Naive B cell (primary cell): ENCODE measurements at regions not wholly inside any gene's neighbourhood (a gene's known extent, or its start where the extent isn't known, plus 50 kb on each side); places are given as distances from the start of the nearest gene placed in this dataset.

Experiments used
- ATAC-seq, 2 donors: fragments of 150-1000 bp; cut with Tn5 transposase; 2 replicates each; pipeline ENCODE4 v1.10.0; 2021; ENCODE audit warnings: low read depth in 2 of 2, mild to moderate bottlenecking in 2 of 2, moderate library complexity in 2 of 2
- DNase-seq: peaks from one replicate; pipeline ENCODE4 v3.0.0; 2022
- H3K27ac Mint-ChIP-seq, 6 donors: one replicate each; pipeline ENCODE4 v1.8.0; 2020 to 2022; ENCODE audit warnings: mild to moderate bottlenecking in 6 of 6, mixed read lengths in 6 of 6, moderate library complexity in 5 of 6, inconsistent platforms in 2 of 6
- H3K27me3 Mint-ChIP-seq, 3 donors: one replicate each; pipeline ENCODE4 v1.8.0; 2021 to 2022; ENCODE audit warnings: mixed read lengths in 3 of 3, mild to moderate bottlenecking in 1 of 3
- H3K36me3 Mint-ChIP-seq, 2 donors: one replicate each; pipeline ENCODE4 v1.8.0; 2020 to 2022; ENCODE audit warnings: mixed read lengths in 2 of 2, inconsistent platforms in 1 of 2, mild to moderate bottlenecking in 1 of 2
- H3K4me1 Mint-ChIP-seq, 3 donors: one replicate each; pipeline ENCODE4 v1.8.0; 2020 to 2022; ENCODE audit warnings: mixed read lengths in 3 of 3, inconsistent platforms in 1 of 3, mild to moderate bottlenecking in 1 of 3, moderate library complexity in 1 of 3
- H3K4me3 Mint-ChIP-seq, 8 donors: one replicate each; pipeline ENCODE4 v1.8.0; 2020 to 2022; ENCODE audit warnings: mild to moderate bottlenecking in 8 of 8, mixed read lengths in 8 of 8, moderate library complexity in 8 of 8, inconsistent platforms in 2 of 8
- H3K9me3 Mint-ChIP-seq, 7 donors: one replicate each; pipeline ENCODE4 v1.8.0; 2020 to 2022; ENCODE audit warnings: mixed read lengths in 7 of 7, mild to moderate bottlenecking in 5 of 7, inconsistent platforms in 2 of 7, moderate library complexity in 1 of 7

GRCh38 chr6:14031516-14031915 lies 86.1 kb upstream of the CD83 start:
- DNase-seq (no peak), ATAC-seq (no peak)
- Mint-ChIP-seq H3K4me1 (peaks cover 8 to 9% (median 8%) of the 10 kb centered on the region in 3 donors), H3K27me3 (peaks cover 16 to 26% (median 24%) of the 10 kb centered on the region in 3 donors), H3K9me3 (peaks cover 0 to 3% (median 0%) of the 10 kb centered on the region in 7 donors), H3K36me3 (no peaks in the 10 kb centered on the region), H3K27ac (no peak overlapping the region), H3K4me3 (peak overlapping the region in 1 of 8 donors; percentile 31)

GRCh38 chr6:14035071-14035847 lies 82.3 kb upstream of the CD83 start:
- Mint-ChIP-seq H3K36me3 (no peaks in the 10 kb centered on the region), H3K27me3 (peaks cover 11 to 24% (median 17%) of the 10 kb centered on the region in 3 donors)

DNA sequence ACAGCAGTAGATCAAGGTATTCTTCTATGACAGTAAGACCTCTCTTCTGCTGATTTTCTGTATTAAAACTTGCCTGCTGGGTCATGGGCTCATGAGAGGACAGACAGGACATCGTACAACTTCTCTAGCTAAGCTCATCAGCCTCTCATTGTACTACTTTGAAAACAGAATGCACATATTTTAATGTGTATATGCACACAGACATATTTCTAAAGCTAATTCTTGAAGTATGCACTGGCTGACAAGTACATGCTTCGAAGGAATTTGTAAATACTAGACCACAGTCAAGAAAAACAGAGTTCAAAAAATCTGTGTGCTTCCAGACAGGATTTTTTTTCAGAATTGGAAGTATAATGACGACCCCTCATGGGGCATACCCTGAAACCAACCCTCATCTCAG lies 81.7 kb upstream of the CD83 start:
- Mint-ChIP-seq H3K9me3 (peaks cover 0 to 3% (median 0%) of the 10 kb centered on the region in 7 donors), H3K4me3 (no peak overlapping the region), H3K4me1 (no peaks in the 10 kb centered on the region), H3K36me3 (no peaks in the 10 kb centered on the region), H3K27me3 (peaks cover 11 to 21% (median 17%) of the 10 kb centered on the region in 3 donors), H3K27ac (no peak overlapping the region)
- DNase-seq (no peak), ATAC-seq (no peak)

More at GRCh38 chr6:14035071-14035847, 82.3 kb upstream of the CD83 start:
- H3K4me1 Mint-ChIP-seq = no peaks in the 10 kb centered on the region
- H3K27ac Mint-ChIP-seq = no peak overlapping the region
- DNase-seq (no peak), ATAC-seq (no peak)
- no peak overlapping the region for H3K4me3 Mint-ChIP-seq
- peaks cover 0 to 3% (median 0%) of the 10 kb centered on the region in 7 donors for H3K9me3 Mint-ChIP-seq

DNA sequence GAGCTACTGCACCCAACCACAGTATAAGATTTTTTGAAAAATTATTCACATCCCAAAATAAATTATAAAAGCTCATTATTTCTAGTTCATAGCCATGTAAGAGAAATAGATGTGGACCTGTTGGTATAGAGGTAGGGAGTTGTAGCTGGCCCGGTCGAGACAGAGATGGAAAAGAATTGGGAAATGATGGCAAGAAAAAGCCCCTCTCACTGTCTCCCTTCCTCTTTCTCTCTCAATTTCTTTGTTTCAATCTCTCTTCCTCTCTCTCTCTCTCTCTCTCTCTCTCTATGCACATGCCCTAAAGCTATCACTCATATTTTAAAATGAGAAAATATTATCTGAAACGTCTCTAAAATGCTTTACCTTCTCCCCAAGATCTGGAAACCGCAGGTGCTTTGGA lies 80.7 kb upstream of the CD83 start:
- Mint-ChIP-seq H3K9me3 (peaks cover 0 to 1% (median 0%) of the 10 kb centered on the region in 7 donors), H3K27me3 (peaks cover 11 to 17% (median 14%) of the 10 kb centered on the region in 3 donors), H3K4me1 (no peaks in the 10 kb centered on the region), H3K36me3 (no peaks in the 10 kb centered on the region), H3K27ac (peak overlapping the region in 2 of 6 donors; percentile 10 to 61), H3K4me3 (no peak overlapping the region)
- no peak for ATAC-seq
- DNase-seq = no peak

GRCh38 chr6:14037402-14038277 lies 79.9 kb upstream of the CD83 start:
- Mint-ChIP-seq H3K36me3 (no peaks in the 10 kb centered on the region), H3K4me1 (no peaks in the 10 kb centered on the region), H3K27me3 (peaks cover 14 to 20% (median 14%) of the 10 kb centered on the region in 3 donors), H3K9me3 (peaks cover 0 to 1% (median 0%) of the 10 kb centered on the region in 7 donors), H3K27ac (no peak overlapping the region), H3K4me3 (no peak overlapping the region)
- ATAC-seq (no peak), DNase-seq (no peak)

GRCh38 chr6:14038467-14039437 lies 78.8 kb upstream of the CD83 start:
- Mint-ChIP-seq H3K27me3 (peaks cover 18 to 20% (median 20%) of the 10 kb centered on the region in 3 donors), H3K27ac (no peak overlapping the region), H3K4me1 (no peaks in the 10 kb centered on the region), H3K4me3 (no peak overlapping the region), H3K9me3 (peaks cover 0 to 1% (median 0%) of the 10 kb centered on the region in 7 donors), H3K36me3 (no peaks in the 10 kb centered on the region)
- ATAC-seq = no peak
- no peak for DNase-seq

- H3K4me1 Mint-ChIP-seq = no peaks in the 10 kb centered on the region
- peaks cover 8 to 13% (median 9%) of the 10 kb centered on the region in 3 donors for H3K27me3 Mint-ChIP-seq
Measured at GRCh38 chr6:14040042-14040441, 77.5 kb upstream of the CD83 start.

GRCh38 chr6:14046476-14047068 lies 71.0 kb upstream of the CD83 start:
- Mint-ChIP-seq H3K36me3 (no peaks in the 10 kb centered on the region), H3K4me3 (peak overlapping the region in 1 of 8 donors; percentile 63), H3K27me3 (peaks cover 4 to 23% (median 21%) of the 10 kb centered on the region in 3 donors), H3K9me3 (no peaks in the 10 kb centered on the region), H3K4me1 (peaks cover 0 to 7% (median 5%) of the 10 kb centered on the region in 3 donors), H3K27ac (peak overlapping the region in 1 of 6 donors; percentile 50)
- DNase-seq = peak; percentile 44
- peak; percentile 86 to 93 for ATAC-seq

More at GRCh38 chr6:14040042-14040441, 77.5 kb upstream of the CD83 start:
- Mint-ChIP-seq H3K36me3 (no peaks in the 10 kb centered on the region), H3K27ac (no peak overlapping the region), H3K9me3 (no peaks in the 10 kb centered on the region), H3K4me3 (no peak overlapping the region)
- DNase-seq = no peak
- ATAC-seq = no peak

GRCh38 chr6:14047151-14047740 lies 70.3 kb upstream of the CD83 start:
- ATAC-seq = no peak
- Mint-ChIP-seq H3K4me1 (peaks cover 0 to 7% (median 5%) of the 10 kb centered on the region in 3 donors), H3K4me3 (no peak overlapping the region), H3K36me3 (no peaks in the 10 kb centered on the region), H3K9me3 (no peaks in the 10 kb centered on the region), H3K27me3 (peaks cover 4 to 23% (median 21%) of the 10 kb centered on the region in 3 donors), H3K27ac (peak overlapping the region in 1 of 6 donors; percentile 28)
- DNase-seq = no peak

- Mint-ChIP-seq H3K36me3 (no peaks in the 10 kb centered on the region), H3K4me1 (peaks cover 0 to 7% (median 5%) of the 10 kb centered on the region in 3 donors), H3K27me3 (peaks cover 0 to 14% (median 8%) of the 10 kb centered on the region in 3 donors), H3K27ac (no peak overlapping the region), H3K4me3 (no peak overlapping the region), H3K9me3 (no peaks in the 10 kb centered on the region)
- DNase-seq (no peak), ATAC-seq (no peak)
Measured at GRCh38 chr6:14048837-14049236, 68.7 kb upstream of the CD83 start.

DNA sequence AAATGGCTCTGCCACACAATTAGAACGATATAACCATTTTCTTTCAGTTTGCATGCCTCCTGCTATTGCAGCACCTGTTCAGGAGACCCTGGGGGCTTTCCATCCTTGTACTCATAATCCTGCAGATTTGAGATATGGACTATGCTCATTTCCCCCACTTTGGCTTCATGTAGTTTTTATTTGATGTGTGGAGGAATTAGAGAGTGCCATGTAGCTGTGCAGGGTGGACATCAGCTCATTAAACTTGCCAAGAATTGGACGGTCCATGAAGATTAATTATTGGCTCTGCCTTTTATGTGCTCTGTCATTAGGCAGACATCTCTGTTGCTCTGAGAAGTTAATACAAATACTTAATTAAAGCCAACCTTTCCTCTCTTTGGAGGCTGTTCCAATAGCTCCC lies 66.2 kb upstream of the CD83 start:
- Mint-ChIP-seq H3K36me3 (no peaks in the 10 kb centered on the region), H3K4me3 (no peak overlapping the region), H3K9me3 (no peaks in the 10 kb centered on the region), H3K27ac (no peak overlapping the region), H3K4me1 (peaks cover 0 to 5% (median 4%) of the 10 kb centered on the region in 3 donors), H3K27me3 (peaks cover 0 to 14% (median 8%) of the 10 kb centered on the region in 3 donors)
- DNase-seq (no peak), ATAC-seq (no peak)

DNA sequence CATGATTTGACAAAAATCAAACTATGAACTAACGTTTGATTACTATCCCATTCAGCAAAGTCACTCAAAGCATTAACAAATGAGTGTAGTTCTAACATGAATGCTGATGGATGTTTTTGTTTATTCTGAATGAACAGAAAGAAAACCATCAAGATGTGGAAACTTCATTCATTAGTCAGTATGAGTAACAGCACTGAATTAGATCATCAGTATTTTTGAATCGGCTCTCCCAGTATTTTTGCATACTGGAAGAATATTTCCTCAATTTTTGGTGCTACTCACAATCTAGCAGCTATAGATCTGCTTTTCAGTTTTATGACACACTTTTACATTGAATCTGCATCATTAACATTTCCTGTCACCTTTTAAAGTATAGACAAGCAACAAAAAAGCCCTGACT lies 63.8 kb upstream of the CD83 start:
- no peak overlapping the region for H3K27ac Mint-ChIP-seq
- H3K36me3 Mint-ChIP-seq = no peaks in the 10 kb centered on the region
- DNase-seq (no peak), ATAC-seq (no peak)
- no peaks in the 10 kb centered on the region for H3K4me1 Mint-ChIP-seq
- peaks cover 0 to 18% (median 13%) of the 10 kb centered on the region in 3 donors for H3K27me3 Mint-ChIP-seq
- no peak overlapping the region for H3K4me3 Mint-ChIP-seq
- no peaks in the 10 kb centered on the region for H3K9me3 Mint-ChIP-seq
